MM.1S (cell line): ENCODE measurements at regions not wholly inside any gene's neighbourhood (a gene's known extent, or its start where the extent isn't known, plus 50 kb on each side); places are given as distances from the start of the nearest gene placed in this dataset.

ENCODE experiments used
- CTCF ChIP-seq: fragments of 300-600 bp; sonication (generic); IDR thresholded peaks from 2 replicates; pipeline ENCODE4 v1.5.1; 2016; ENCODE audit warnings: antibody characterized with exemption, low read length, mixed read lengths
- EZH2 ChIP-seq: fragments of 300-600 bp; sonication (generic); optimal IDR thresholded peaks from 2 replicates; pipeline ENCODE3; 2017; ENCODE audit warnings: low read depth, mild to moderate bottlenecking, antibody characterized with exemption, low read length, mixed read lengths
- EZH2phosphoT487 ChIP-seq: fragments of 300-600 bp; sonication (generic); IDR thresholded peaks from 2 replicates; pipeline ENCODE4 v1.6.1; 2018; ENCODE audit warnings: antibody characterized with exemption, low read length

- TF ChIP-seq CTCF (no peak), EZH2 (no peak), EZH2phosphoT487 (no peak)
Measured at GRCh38 chr4:22052076-22052475, 103.5 kb upstream of the KCNIP4 start.
